HPDE6-E6E7 (cell line): ENCODE measurements at regions not wholly inside any gene's neighbourhood (a gene's known extent, or its start where the extent isn't known, plus 50 kb on each side); places are given as distances from the start of the nearest gene placed in this dataset.

Source experiments
- DNase-seq: peaks from one replicate; pipeline ENCODE4 v3.0.0; 2011; ENCODE audit warnings: missing footprints; ENCODE audit errors: extremely low spot score

GRCh38 chr6:44559486-44560270 is 172.2 kb downstream of the CDC5L start:
- DNase-seq: no peak

GRCh38 chr6:44560458-44561059 is 173.1 kb downstream of the CDC5L start:
- DNase-seq: no peak

GRCh38 chr6:44561060-44561623 is 173.6 kb downstream of the CDC5L start:
- no peak for DNase-seq

- no peak for DNase-seq
Observed at GRCh38 chr6:44561832-44562665, 174.5 kb downstream of the CDC5L start.

- no peak for DNase-seq
Observed at GRCh38 chr6:44563397-44563796, 175.9 kb downstream of the CDC5L start.

- DNase-seq: no peak
Observed at GRCh38 chr6:44564906-44565524, 177.5 kb downstream of the CDC5L start.

GRCh38 chr6:44567406-44567805 is 179.9 kb downstream of the CDC5L start:
- no peak for DNase-seq

- DNase-seq: no peak
Observed at GRCh38 chr6:44569131-44569530, 181.6 kb downstream of the CDC5L start.

GRCh38 chr6:44569931-44570385 is 182.5 kb downstream of the CDC5L start:
- no peak for DNase-seq

GRCh38 chr6:44571510-44571909 is 184.0 kb downstream of the CDC5L start:
- DNase-seq: no peak

- DNase-seq: no peak
Observed at GRCh38 chr6:44572346-44572745, 184.8 kb downstream of the CDC5L start.

GRCh38 chr6:44575644-44576043 is 188.1 kb downstream of the CDC5L start:
- no peak for DNase-seq

GRCh38 chr6:44576132-44576631 is 188.7 kb downstream of the CDC5L start:
- DNase-seq: no peak

- DNase-seq: no peak
Observed at GRCh38 chr6:44580901-44581300, 193.4 kb downstream of the CDC5L start.

- DNase-seq: no peak
Observed at GRCh38 chr6:44582930-44583329, 195.4 kb downstream of the CDC5L start.

- DNase-seq: no peak
Observed at GRCh38 chr6:44590471-44590870, 203.0 kb downstream of the CDC5L start.

GRCh38 chr6:44593539-44593944 is 206.0 kb downstream of the CDC5L start:
- DNase-seq: no peak

- no peak for DNase-seq
Observed at GRCh38 chr6:44594481-44594880, 207.0 kb downstream of the CDC5L start.

GRCh38 chr6:44598679-44599078 is 211.2 kb downstream of the CDC5L start:
- no peak for DNase-seq

GRCh38 chr6:44599672-44600071 is 212.2 kb downstream of the CDC5L start:
- DNase-seq: no peak

GRCh38 chr6:44603044-44603686 is 215.7 kb downstream of the CDC5L start:
- no peak for DNase-seq
